ENCODE measurements at regions not wholly inside any gene's neighbourhood (a gene's known extent, or its start where the extent isn't known, plus 50 kb on each side); places are given as distances from the start of the nearest gene placed in this dataset.

- Histone ChIP-seq H3K9me3 (ENCODE audit: low read length) (no peaks in the 10 kb centered on the region), H3K4me3 (ENCODE audit: low read depth, low read length, poor library complexity, severe bottlenecking) (no peak overlapping the region), H3K36me3 (ENCODE audit: insufficient read depth, low read length) (no peaks in the 10 kb centered on the region), H3K9ac (ENCODE audit: low read length) (no peak overlapping the region), H3K4me1 (ENCODE audit: insufficient read depth, low read length, severe bottlenecking) (no peaks in the 10 kb centered on the region), H3K9me2 (ENCODE audit: low read depth, low read length) (no peaks in the 10 kb centered on the region), H3K79me2 (ENCODE audit: insufficient read depth, low read length) (no peaks in the 10 kb centered on the region), H3K4me2 (ENCODE audit: low read length) (no peak overlapping the region), H4K20me1 (ENCODE audit: insufficient read depth, low read length) (no peaks in the 10 kb centered on the region), H3K27ac (ENCODE audit: low read depth, low read length, poor library complexity, severe bottlenecking) (no peak overlapping the region), H3K27me3 (ENCODE audit: insufficient read depth, low read length) (no peaks in the 10 kb centered on the region; the same call in 1 of the 2 replicates), H2AFZ (ENCODE audit: low read length) (no peak overlapping the region), H3F3A (ENCODE audit: insufficient read depth, low read length) (no peaks in the 10 kb centered on the region)
- no peak for TF ChIP-seq CTCF (IDR thresholded peaks at IDR 0.05; ENCODE audit: low read length)
- no peak for TF ChIP-seq EZH2 (IDR thresholded peaks at IDR 0.05; ENCODE audit: borderline replicate concordance, low read length)
Observed at GRCh38 chr2:175769200-175769599, 232.9 kb downstream of the LNPK start.

DNA sequence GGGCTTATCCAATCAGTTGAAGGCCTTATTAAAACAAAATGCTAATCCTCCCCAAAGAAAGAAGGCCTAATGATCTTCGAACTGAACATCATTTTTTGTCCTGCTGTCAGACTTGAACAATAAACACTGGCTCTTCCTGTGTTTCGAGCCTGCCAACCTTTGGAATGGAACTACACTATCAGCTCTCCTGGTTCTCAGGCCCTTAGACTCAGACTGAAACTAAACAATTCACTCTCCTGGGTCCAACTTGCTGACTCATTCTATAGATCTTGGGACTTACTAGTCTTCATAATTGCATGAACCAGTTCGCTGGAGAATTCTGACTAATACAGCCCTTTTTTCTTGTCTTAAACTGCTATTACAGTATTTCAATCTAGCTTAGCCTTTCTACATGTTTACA is 235.2 kb downstream of the LNPK start:
- no peaks in the 10 kb centered on the region for H3K79me2 ChIP-seq (ENCODE audit: insufficient read depth, low read length)
- no peak overlapping the region for H3K4me2 ChIP-seq (ENCODE audit: low read length)
- H3K27me3 ChIP-seq (ENCODE audit: insufficient read depth, low read length): no peaks in the 10 kb centered on the region; the same call in 1 of the 2 replicates
- H3K36me3 ChIP-seq (ENCODE audit: insufficient read depth, low read length): no peaks in the 10 kb centered on the region
- no peak overlapping the region for H3K9ac ChIP-seq (ENCODE audit: low read length)
- H3K9me2 ChIP-seq (ENCODE audit: low read depth, low read length): no peaks in the 10 kb centered on the region
- no peak for TF ChIP-seq CTCF (IDR thresholded peaks at IDR 0.05; ENCODE audit: low read length)
- no peak for TF ChIP-seq EZH2 (IDR thresholded peaks at IDR 0.05; ENCODE audit: borderline replicate concordance, low read length)
- H4K20me1 ChIP-seq (ENCODE audit: insufficient read depth, low read length): no peaks in the 10 kb centered on the region
- H2AFZ ChIP-seq (ENCODE audit: low read length): no peak overlapping the region
- H3K27ac ChIP-seq (ENCODE audit: low read depth, low read length, poor library complexity, severe bottlenecking): no peak overlapping the region
- no peaks in the 10 kb centered on the region for H3K4me1 ChIP-seq (ENCODE audit: insufficient read depth, low read length, severe bottlenecking)
- no peaks in the 10 kb centered on the region for H3K9me3 ChIP-seq (ENCODE audit: low read length)
- no peaks in the 10 kb centered on the region for H3F3A ChIP-seq (ENCODE audit: insufficient read depth, low read length)
- no peak overlapping the region for H3K4me3 ChIP-seq (ENCODE audit: low read depth, low read length, poor library complexity, severe bottlenecking)

GRCh38 chr2:175755656-175756386 is 246.2 kb downstream of the LNPK start:
- no peaks in the 10 kb centered on the region for H3K36me3 ChIP-seq (ENCODE audit: insufficient read depth, low read length)
- TF ChIP-seq EZH2 (IDR thresholded peaks at IDR 0.05; ENCODE audit: borderline replicate concordance, low read length): no peak
- H3K4me1 ChIP-seq (ENCODE audit: insufficient read depth, low read length, severe bottlenecking): no peaks in the 10 kb centered on the region
- no peak overlapping the region for H3K9ac ChIP-seq (ENCODE audit: low read length)
- H3K9me3 ChIP-seq (ENCODE audit: low read length): no peaks in the 10 kb centered on the region
- no peaks in the 10 kb centered on the region for H3K27me3 ChIP-seq (ENCODE audit: insufficient read depth, low read length)
- H3K4me2 ChIP-seq (ENCODE audit: low read length): no peak overlapping the region
- no peaks in the 10 kb centered on the region for H3F3A ChIP-seq (ENCODE audit: insufficient read depth, low read length)
- no peaks in the 10 kb centered on the region for H3K9me2 ChIP-seq (ENCODE audit: low read depth, low read length)
- H4K20me1 ChIP-seq (ENCODE audit: insufficient read depth, low read length): no peaks in the 10 kb centered on the region
- H3K4me3 ChIP-seq (ENCODE audit: low read depth, low read length, poor library complexity, severe bottlenecking): no peak overlapping the region
- no peak overlapping the region for H3K27ac ChIP-seq (ENCODE audit: low read depth, low read length, poor library complexity, severe bottlenecking)
- H2AFZ ChIP-seq (ENCODE audit: low read length): no peak overlapping the region
- H3K79me2 ChIP-seq (ENCODE audit: insufficient read depth, low read length): no peaks in the 10 kb centered on the region

DNA sequence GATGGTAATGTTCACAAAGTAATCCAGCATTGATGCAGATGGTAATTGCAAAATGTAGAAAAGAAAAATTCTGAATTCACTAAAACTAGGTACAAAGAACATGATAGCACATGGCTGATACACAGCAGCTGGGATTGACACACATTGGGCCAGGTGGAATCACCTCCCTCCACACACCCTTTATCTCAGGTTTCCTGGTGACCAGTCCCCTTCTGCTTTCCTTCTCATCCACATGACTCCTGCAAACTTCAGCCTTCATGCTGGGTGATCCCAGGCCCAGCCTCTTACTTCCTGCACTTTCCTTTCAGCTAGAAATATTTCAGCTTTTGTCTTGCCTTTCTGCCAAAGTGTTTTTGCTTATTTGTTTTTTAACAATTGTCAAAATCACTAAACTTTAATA is 246.9 kb downstream of the LNPK start:
- H3K27me3 ChIP-seq (ENCODE audit: insufficient read depth, low read length): no peaks in the 10 kb centered on the region
- H3K4me3 ChIP-seq (ENCODE audit: low read depth, low read length, poor library complexity, severe bottlenecking): no peak overlapping the region
- no peak overlapping the region for H2AFZ ChIP-seq (ENCODE audit: low read length)
- H4K20me1 ChIP-seq (ENCODE audit: insufficient read depth, low read length): no peaks in the 10 kb centered on the region
- no peaks in the 10 kb centered on the region for H3F3A ChIP-seq (ENCODE audit: insufficient read depth, low read length)
- H3K4me2 ChIP-seq (ENCODE audit: low read length): no peak overlapping the region
- no peaks in the 10 kb centered on the region for H3K79me2 ChIP-seq (ENCODE audit: insufficient read depth, low read length)
- H3K27ac ChIP-seq (ENCODE audit: low read depth, low read length, poor library complexity, severe bottlenecking): no peak overlapping the region
- no peaks in the 10 kb centered on the region for H3K36me3 ChIP-seq (ENCODE audit: insufficient read depth, low read length)
- no peaks in the 10 kb centered on the region for H3K9me3 ChIP-seq (ENCODE audit: low read length)
- H3K9me2 ChIP-seq (ENCODE audit: low read depth, low read length): no peaks in the 10 kb centered on the region
- no peaks in the 10 kb centered on the region for H3K4me1 ChIP-seq (ENCODE audit: insufficient read depth, low read length, severe bottlenecking)
- no peak overlapping the region for H3K9ac ChIP-seq (ENCODE audit: low read length)
- no peak for TF ChIP-seq CTCF (IDR thresholded peaks at IDR 0.05; ENCODE audit: low read length)
- no peak for TF ChIP-seq EZH2 (IDR thresholded peaks at IDR 0.05; ENCODE audit: borderline replicate concordance, low read length)
